ENCODE measurements at regions not wholly inside any gene's neighbourhood (a gene's known extent, or its start where the extent isn't known, plus 50 kb on each side); places are given as distances from the start of the nearest gene placed in this dataset.

- no TSS peak for BruUV-seq (replicated peaks)
- H3K4me2 ChIP-seq (ENCODE audit: control insufficient read depth, insufficient read depth): no peak overlapping the region
- H3K4me3 ChIP-seq: no peak overlapping the region
- no peaks in the 10 kb centered on the region for H3K79me2 ChIP-seq (ENCODE audit: control insufficient read depth, insufficient read depth, low read length)
- ATAC-seq: no peak
- in situ Hi-C loops (cut with MboI): no loop called here
- no peaks in the 10 kb centered on the region for H3K9me3 ChIP-seq (replicated peaks; ENCODE audit: control insufficient read depth, insufficient read depth, low read length)
- no peak overlapping the region for H2AFZ ChIP-seq (ENCODE audit: control insufficient read depth, low read depth, low read length)
- no peaks in the 10 kb centered on the region for H3K27me3 ChIP-seq (replicated peaks in 1 of 2; ENCODE audit: control insufficient read depth in 2 of 2, insufficient read depth in 2 of 2, low read length in 1 of 2)
- H4K20me1 ChIP-seq (ENCODE audit: control insufficient read depth, insufficient read depth): no peaks in the 10 kb centered on the region
- DNase-seq (ENCODE audit: low read depth, low spot score): no peak
- RAD21 ChIA-PET (ENCODE audit: unreplicated experiment): no interaction called here
- no peak overlapping the region for H3K27ac ChIP-seq (ENCODE audit: control insufficient read depth, insufficient read depth)
- no peaks in the 10 kb centered on the region for H3K36me3 ChIP-seq (ENCODE audit: control insufficient read depth in 2 of 2, insufficient read depth in 2 of 2, low read length in 1 of 2)
- TF ChIP-seq KAT2A (conservative IDR thresholded peaks at IDR 0.05; ENCODE audit: control insufficient read depth, low read depth, low read length): no peak
- no peak for TF ChIP-seq NR2F1 (conservative IDR thresholded peaks at IDR 0.05)
- TF ChIP-seq LARP7 (IDR thresholded peaks at IDR 0.05): no peak
- TF ChIP-seq BRCA1 (IDR thresholded peaks at IDR 0.05; ENCODE audit: low read depth, low read length): no peak
- no peak for TF ChIP-seq MTA2 (IDR thresholded peaks at IDR 0.05; ENCODE audit: low read depth)
- no peak for TF ChIP-seq TCF12 (IDR thresholded peaks at IDR 0.05; ENCODE audit: low read depth, low read length)
- TF ChIP-seq JUND (IDR thresholded peaks at IDR 0.05; ENCODE audit: low read depth, low read length): no peak
- no peak for TF ChIP-seq ZBTB4 (CRISPR knock-in tag; IDR thresholded peaks at IDR 0.05)
- no peak for TF ChIP-seq ATF7 (IDR thresholded peaks at IDR 0.05; ENCODE audit: low read depth)
- no peak for TF ChIP-seq ZNF592 (IDR thresholded peaks at IDR 0.05)
- no peak for TF ChIP-seq BCL3 (IDR thresholded peaks at IDR 0.05; ENCODE audit: borderline replicate concordance, insufficient read depth, low read depth, low read length, poor library complexity, severe bottlenecking)
- no peak for TF ChIP-seq ZNF274 (IDR thresholded peaks at IDR 0.05; ENCODE audit: insufficient read depth, insufficient read length)
- TF ChIP-seq PKNOX1 (IDR thresholded peaks at IDR 0.05): no peak
- no peak for TF ChIP-seq USF2 (IDR thresholded peaks at IDR 0.05; ENCODE audit: borderline replicate concordance, low read depth, low read length)
- intact Hi-C loops (cut with micrococcal nuclease; ENCODE audit: unreplicated experiment): no loop called here
- 27% methylated on average over 3 of the region's 3 CpGs for WGBS (ENCODE audit: insufficient coverage, insufficient replicate concordance, low lambda C conversion rate, missing lambda C conversion rate)
- SMC1A ChIA-PET (ENCODE audit: uncharacterized antibody, unreplicated experiment): interaction anchor here (0.6 kb wide), 1 partner anchor 299 kb away, joined by 3 read pairs; no protein-coding TSS in a partner anchor
- POLR2A ChIA-PET: no interaction called here
- CTCF ChIA-PET: interaction anchor here (1.3 kb wide), 1 partner anchor 21 kb away, joined by 3 read pairs; no protein-coding TSS in a partner anchor
- no peaks in the 10 kb centered on the region for H3K4me1 ChIP-seq (ENCODE audit: control insufficient read depth, insufficient read depth, low read length)
- no peak overlapping the region for H3K9ac ChIP-seq (ENCODE audit: control insufficient read depth, insufficient read depth, low read length)
- no peak for FAIRE-seq
Observed at GRCh38 chr16:59146140-59146539, 412.0 kb upstream of the GOT2 start.
